DOHH2 (cell line): ENCODE measurements at regions not wholly inside any gene's neighbourhood (a gene's known extent, or its start where the extent isn't known, plus 50 kb on each side); places are given as distances from the start of the nearest gene placed in this dataset.

Experiments
- H3F3A ChIP-seq: fragments of 200-600 bp; sonication (generic), shearing (Covaris generic); 2 replicates; pipeline ENCODE4 v1.6.0; 2016; ENCODE audit warnings: antibody characterized with exemption, mild to moderate bottlenecking; ENCODE audit not compliant: control insufficient read depth, insufficient read depth
- H3K27ac ChIP-seq: fragments of 200-600 bp; sonication (generic); 2 replicates; pipeline ENCODE4 v1.5.1; 2014; ENCODE audit warnings: low read depth, mild to moderate bottlenecking, low read length, moderate library complexity
- H3K27me3 ChIP-seq: fragments of 200-600 bp; sonication (generic); 2 replicates; pipeline ENCODE4 v1.6.1; 2014; ENCODE audit warnings: mild to moderate bottlenecking, low read length, mixed read lengths; ENCODE audit not compliant: control insufficient read depth
- H3K36me3 ChIP-seq: fragments of 200-600 bp; sonication (generic); 2 replicates; pipeline ENCODE4 v1.6.1; 2014; ENCODE audit warnings: mild to moderate bottlenecking, low read length, moderate library complexity, mixed read lengths; ENCODE audit not compliant: control insufficient read depth
- H3K4me1 ChIP-seq: fragments of 200-600 bp; sonication (generic); 2 replicates; pipeline ENCODE4 v1.6.1; 2014; ENCODE audit warnings: mild to moderate bottlenecking, low read length, mixed read lengths; ENCODE audit not compliant: control insufficient read depth
- H3K4me2 ChIP-seq: fragments of 200-600 bp; sonication (generic); 2 replicates; pipeline ENCODE4 v1.6.0; 2014; ENCODE audit warnings: mild to moderate bottlenecking, low read length, moderate library complexity
- H3K4me3 ChIP-seq: fragments of 200-600 bp; sonication (generic); 2 replicates; pipeline ENCODE4 v1.5.1; 2014; ENCODE audit warnings: mild to moderate bottlenecking, low read length, mixed read lengths
- H3K79me2 ChIP-seq: fragments of 200-600 bp; sonication (generic); 2 replicates; pipeline ENCODE4 v1.6.1; 2014; ENCODE audit warnings: mild to moderate bottlenecking, low read length, mixed read lengths; ENCODE audit not compliant: control insufficient read depth
- H3K9me2 ChIP-seq: fragments of 200-600 bp; sonication (generic); replicated peaks from 2 replicates; pipeline ENCODE4 v1.6.1; 2014; ENCODE audit warnings: mild to moderate bottlenecking, low read length, mixed read lengths; ENCODE audit not compliant: control insufficient read depth
- H3K9me3 ChIP-seq: fragments of 200-600 bp; sonication (generic); 2 replicates; pipeline ENCODE4 v1.6.1; 2014; ENCODE audit warnings: antibody characterized with exemption, low read length, mixed read lengths; ENCODE audit not compliant: control insufficient read depth, insufficient read depth
- H4K20me1 ChIP-seq: fragments of 200-600 bp; sonication (generic); 2 replicates; pipeline ENCODE4 v1.6.0; 2014; ENCODE audit warnings: low read depth, mild to moderate bottlenecking, antibody characterized with exemption, low read length, moderate library complexity; ENCODE audit not compliant: control insufficient read depth, insufficient read depth
- CTCF ChIP-seq: fragments of 200-600 bp; sonication (generic); IDR thresholded peaks from one replicate; pipeline ENCODE4 v1.5.1; 2014; ENCODE audit warnings: antibody characterized with exemption, mild to moderate bottlenecking, low read depth, low read length; ENCODE audit not compliant: poor library complexity, severe bottlenecking
- EZH2phosphoT487 ChIP-seq: fragments of 200-600 bp; sonication (generic); IDR thresholded peaks from 2 replicates; pipeline ENCODE4 v1.6.1; 2017; ENCODE audit warnings: borderline replicate concordance, mild to moderate bottlenecking, antibody characterized with exemption, low read length, moderate library complexity, mixed read lengths

DNA sequence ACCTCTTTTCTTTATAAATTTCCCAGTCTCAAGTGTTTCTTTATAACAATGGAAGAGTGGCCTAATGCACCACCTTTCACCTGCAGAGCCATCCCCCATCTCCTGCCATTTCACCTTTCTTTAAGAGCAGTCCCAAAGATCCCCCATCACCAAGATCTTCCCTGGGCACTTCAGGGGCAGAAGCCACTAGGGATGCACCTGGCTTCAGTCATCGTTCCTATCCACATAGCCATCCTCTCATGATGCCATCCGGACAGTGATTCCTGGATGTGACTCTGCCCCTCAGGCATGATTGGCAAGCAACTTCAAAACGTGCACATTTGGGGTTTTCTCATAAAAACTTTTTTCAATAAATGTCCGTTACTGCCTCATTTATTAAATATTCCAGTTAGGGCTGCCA, 225.9 kb downstream of the TBXT start:
- no peaks in the 10 kb centered on the region for H3K9me3 ChIP-seq
- H4K20me1 ChIP-seq = no peaks in the 10 kb centered on the region
- no peaks in the 10 kb centered on the region for H3K9me2 ChIP-seq
- no peak overlapping the region for H3K4me2 ChIP-seq
- peaks cover 2% of the 10 kb centered on the region; the same call in 1 of the 2 replicates for H3K27me3 ChIP-seq
- TF ChIP-seq CTCF (no peak), EZH2phosphoT487 (no peak)
- no peak overlapping the region for H3K4me3 ChIP-seq
- H3F3A ChIP-seq = no peaks in the 10 kb centered on the region
- no peaks in the 10 kb centered on the region for H3K79me2 ChIP-seq
- H3K4me1 ChIP-seq = no peaks in the 10 kb centered on the region
- no peak overlapping the region for H3K27ac ChIP-seq
- no peaks in the 10 kb centered on the region for H3K36me3 ChIP-seq

- no peaks in the 10 kb centered on the region for H4K20me1 ChIP-seq
- H3K4me3 ChIP-seq = no peak overlapping the region
- H3K36me3 ChIP-seq = no peaks in the 10 kb centered on the region
- H3K4me1 ChIP-seq = no peaks in the 10 kb centered on the region
- TF ChIP-seq EZH2phosphoT487 (no peak), CTCF (no peak)
- no peak overlapping the region for H3K4me2 ChIP-seq
- H3K27ac ChIP-seq = no peak overlapping the region
- peaks cover 2% of the 10 kb centered on the region; the same call in 1 of the 2 replicates for H3K27me3 ChIP-seq
- H3F3A ChIP-seq = no peaks in the 10 kb centered on the region
- no peaks in the 10 kb centered on the region for H3K79me2 ChIP-seq
- no peaks in the 10 kb centered on the region for H3K9me2 ChIP-seq
- no peaks in the 10 kb centered on the region for H3K9me3 ChIP-seq
Observed at GRCh38 chr6:165941249-165941775, 226.3 kb downstream of the TBXT start.

- H3F3A ChIP-seq = no peaks in the 10 kb centered on the region
- H4K20me1 ChIP-seq = no peaks in the 10 kb centered on the region
- H3K9me3 ChIP-seq = no peaks in the 10 kb centered on the region
- H3K79me2 ChIP-seq = no peaks in the 10 kb centered on the region
- no peaks in the 10 kb centered on the region for H3K9me2 ChIP-seq
- no peak overlapping the region for H3K4me2 ChIP-seq
- H3K27ac ChIP-seq = no peak overlapping the region
- no peak for TF ChIP-seq CTCF
- no peak for TF ChIP-seq EZH2phosphoT487
- no peak overlapping the region for H3K4me3 ChIP-seq
- H3K4me1 ChIP-seq = no peaks in the 10 kb centered on the region
- peaks cover 2% of the 10 kb centered on the region; the same call in 1 of the 2 replicates for H3K27me3 ChIP-seq
- H3K36me3 ChIP-seq = no peaks in the 10 kb centered on the region
Observed at GRCh38 chr6:165940366-165940765, 227.3 kb downstream of the TBXT start.
